Activated CD8-positive, alpha-beta memory T cell treated with anti-CD3 and anti-CD28 coated beads, Interleukin-2, amount 50 U/mL, for 24 hours (primary cell): ENCODE measurements at regions not wholly inside any gene's neighbourhood (a gene's known extent, or its start where the extent isn't known, plus 50 kb on each side); places are given as distances from the start of the nearest gene placed in this dataset.
"Not testable (repeated sequence)": the region's sequence is repeated elsewhere in the genome, so short reads cannot be mapped to it uniquely, and the experiment has no call there.

ENCODE experiments used
- DNase-seq: peaks from one replicate; pipeline ENCODE4 v3.0.0-alpha.2; 2020; ENCODE audit errors: extremely low read depth

GRCh38 chr6:11327961-11328360 lies 95.5 kb upstream of the NEDD9 start:
- no peak for DNase-seq

DNA sequence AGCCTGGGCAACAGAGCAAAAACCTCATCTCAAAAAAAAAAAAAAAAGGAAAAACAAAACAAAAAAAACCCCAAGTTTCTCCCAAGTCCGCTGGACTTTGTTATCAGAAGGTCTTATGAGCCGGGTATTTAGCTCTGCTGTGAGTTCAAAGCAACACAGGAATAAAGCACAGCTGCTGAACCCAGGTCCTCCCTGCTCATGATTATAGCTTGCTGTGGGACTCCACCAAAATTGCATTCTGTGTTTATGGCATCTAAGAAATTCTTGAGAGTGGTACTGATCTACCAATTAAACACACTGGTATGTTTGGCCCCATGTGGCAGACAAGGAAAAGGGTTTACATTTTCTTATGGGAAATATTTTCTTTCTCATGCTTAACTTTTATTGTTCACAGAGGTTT lies 93.6 kb upstream of the NEDD9 start:
- DNase-seq, result no peak

DNA sequence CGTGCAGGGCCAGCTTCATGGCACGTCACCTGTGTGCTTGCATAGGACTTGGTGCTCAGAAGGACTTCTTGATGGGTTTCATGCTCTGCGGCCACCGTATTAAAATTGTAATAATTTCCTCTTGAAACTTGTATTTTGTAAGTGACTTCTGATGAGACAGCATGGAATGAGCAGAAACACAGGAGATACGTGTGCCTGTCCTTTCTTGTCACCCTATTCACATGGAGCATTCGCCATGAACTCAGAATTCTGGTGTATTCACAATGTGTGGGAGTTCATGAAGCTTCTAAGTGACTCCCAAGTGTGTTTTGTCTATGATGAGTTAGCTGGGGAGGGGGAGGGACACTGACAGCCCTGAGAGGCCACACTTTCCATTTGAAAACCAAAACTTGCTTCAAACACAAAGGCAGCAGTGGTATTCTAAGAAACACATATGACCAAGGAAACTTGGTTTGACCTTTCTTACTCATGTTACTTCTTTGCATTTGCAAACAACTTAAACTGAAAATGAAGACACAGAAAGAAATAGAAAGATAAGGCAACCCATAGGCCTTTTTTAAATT lies 92.1 kb upstream of the NEDD9 start:
- DNase-seq, result peak; percentile 31

DNA sequence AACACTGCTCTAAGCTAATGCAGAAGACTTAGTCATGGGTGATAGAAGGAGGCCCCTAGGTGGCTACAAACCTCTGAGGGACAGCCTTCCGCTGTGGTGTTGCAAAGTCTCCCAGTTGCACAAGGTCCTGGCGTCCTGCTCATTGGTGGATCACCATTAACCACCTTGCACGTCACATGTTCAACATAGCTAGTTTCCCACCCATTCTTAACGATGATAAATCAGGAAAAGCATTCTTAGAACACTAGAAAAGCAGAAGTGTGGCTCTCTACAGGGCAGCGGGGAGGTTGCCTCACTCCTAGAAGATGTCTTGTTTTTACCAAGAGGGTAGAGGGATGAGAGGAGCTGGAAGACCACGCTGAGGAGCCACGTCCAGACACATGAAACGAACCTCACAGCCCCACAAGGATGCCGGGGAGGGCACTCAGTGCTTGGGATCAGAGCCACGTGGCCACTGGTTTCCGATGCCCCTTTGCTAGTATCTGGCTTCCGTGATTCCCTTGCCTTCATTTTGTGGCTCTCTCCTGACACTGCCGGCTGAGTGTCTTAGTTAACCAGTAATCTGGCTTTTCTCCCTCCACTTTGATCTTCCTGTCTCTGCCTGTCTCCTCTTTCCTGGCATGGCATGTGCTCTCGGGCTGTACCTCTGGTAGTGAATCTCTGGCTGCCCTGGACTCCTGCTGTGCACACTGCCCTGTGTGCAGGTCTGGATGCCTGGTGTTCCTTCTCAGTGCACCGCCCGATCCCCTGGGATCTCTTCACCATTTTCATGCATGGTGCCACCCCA lies 91.4 kb upstream of the NEDD9 start:
- DNase-seq, result no peak

DNA sequence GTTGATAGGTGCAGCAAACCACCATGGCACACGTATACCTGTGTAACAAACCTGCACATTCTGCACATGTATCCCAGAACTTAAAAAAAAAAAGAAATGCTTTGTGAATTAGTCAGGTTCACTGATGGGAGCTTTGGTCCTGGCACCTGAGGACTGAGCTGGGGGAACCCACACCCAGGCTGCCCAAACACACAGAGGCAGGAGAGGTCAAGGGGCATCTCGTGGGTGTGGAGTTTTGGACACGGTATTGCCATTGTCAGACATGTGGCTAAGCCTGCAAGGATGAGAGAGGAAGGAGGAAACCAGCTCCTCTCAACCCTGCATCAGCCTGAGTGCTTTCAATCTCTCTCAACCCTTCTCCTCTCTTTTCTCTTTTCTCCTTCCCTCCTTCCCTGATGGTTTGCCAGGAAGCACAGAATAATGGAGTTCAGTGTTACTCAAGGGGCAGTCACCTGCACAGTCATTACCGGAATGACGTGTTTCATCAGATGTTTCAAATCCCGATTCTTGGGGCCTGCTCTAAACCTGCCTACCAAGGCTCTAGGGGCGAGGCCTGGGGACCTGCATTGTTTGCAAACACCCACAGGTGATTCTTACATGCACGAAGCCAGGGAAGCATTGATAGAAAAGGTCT lies 89.9 kb upstream of the NEDD9 start:
- no peak for DNase-seq

GRCh38 chr6:11320914-11321597 lies 88.6 kb upstream of the NEDD9 start:
- no peak for DNase-seq

GRCh38 chr6:11318835-11319813 lies 86.7 kb upstream of the NEDD9 start:
- no peak for DNase-seq

DNA sequence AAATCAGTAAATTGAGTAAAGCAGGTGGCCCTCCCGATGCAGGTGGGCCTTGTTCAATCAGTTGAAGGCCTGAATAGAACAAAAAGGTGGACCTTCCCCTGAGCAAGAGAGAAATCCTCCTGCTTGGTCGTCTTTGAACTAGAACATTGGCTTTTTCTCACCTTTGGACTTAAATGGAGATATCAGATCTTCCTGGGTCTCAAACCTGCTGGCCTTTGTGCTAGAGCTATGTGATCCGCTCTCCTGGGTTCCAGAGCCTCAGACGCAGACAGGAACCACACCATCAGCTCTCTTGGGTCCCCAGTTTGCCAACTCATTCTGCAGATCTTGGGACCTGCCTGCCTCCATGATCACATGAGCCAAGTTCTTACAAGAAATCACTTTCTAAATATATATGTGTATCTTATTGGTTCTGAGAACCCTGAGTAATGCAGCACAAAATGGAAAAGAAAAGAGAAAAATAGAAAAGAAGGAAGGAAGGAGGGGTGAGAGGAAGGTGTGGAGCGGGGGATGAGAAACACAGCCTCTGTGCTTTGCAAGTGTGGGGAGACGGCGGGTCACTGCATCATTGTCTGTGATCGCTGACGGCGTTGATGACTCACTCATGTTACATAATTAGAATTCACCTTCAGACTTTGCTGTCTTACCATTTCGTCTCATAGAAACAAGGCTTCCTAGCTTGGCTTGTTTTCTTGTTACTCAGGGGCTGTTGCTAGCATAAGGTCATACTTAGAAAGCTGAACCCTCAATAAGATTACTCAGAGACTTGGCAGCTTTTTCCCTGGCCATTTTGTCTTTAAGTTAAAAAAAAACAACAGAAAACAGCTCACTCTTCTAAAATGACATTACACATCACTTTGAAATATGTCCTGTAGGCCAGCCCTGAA lies 85.7 kb upstream of the NEDD9 start:
- DNase-seq, result peak; percentile 58

GRCh38 chr6:11315743-11316437 lies 83.4 kb upstream of the NEDD9 start:
- DNase-seq, result no peak

- no peak for DNase-seq
Observed at GRCh38 chr6:11313207-11313606, 80.7 kb upstream of the NEDD9 start.

GRCh38 chr6:11311970-11312369 lies 79.5 kb upstream of the NEDD9 start:
- DNase-seq, result no peak

DNA sequence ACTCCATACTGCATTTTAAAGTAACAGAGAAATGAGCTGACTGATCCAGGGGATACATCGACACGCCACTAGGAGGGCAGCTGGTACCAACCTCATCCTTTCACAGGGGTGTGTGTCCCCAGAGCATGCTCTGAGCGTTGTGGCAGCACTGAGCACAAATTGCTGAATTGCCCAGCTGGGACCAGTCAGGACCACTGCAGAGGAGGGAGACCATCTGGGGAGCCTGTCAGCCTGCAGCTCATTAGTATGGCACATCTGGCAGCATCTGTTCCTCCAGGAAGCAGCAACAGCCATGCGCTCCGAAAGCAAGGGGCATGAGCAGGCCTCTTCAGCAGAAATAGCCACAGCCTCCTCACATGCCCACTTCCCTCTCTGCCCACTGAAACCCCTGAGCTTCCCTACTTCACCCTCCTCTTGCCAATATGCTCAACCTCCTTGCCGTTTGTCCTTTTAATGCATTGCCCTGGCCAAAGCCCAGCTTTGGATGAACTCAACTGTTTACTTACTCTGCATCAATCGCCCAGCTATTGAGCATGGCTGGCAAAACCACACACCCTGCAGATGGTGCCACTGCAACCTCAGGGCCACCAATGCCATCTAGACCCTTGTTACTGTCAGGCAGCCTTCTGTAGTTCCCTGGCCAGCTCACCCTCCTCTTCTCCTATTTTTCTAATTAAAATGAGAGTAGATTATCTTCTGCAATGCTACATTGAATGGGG lies 77.6 kb upstream of the NEDD9 start:
- no peak for DNase-seq

DNA sequence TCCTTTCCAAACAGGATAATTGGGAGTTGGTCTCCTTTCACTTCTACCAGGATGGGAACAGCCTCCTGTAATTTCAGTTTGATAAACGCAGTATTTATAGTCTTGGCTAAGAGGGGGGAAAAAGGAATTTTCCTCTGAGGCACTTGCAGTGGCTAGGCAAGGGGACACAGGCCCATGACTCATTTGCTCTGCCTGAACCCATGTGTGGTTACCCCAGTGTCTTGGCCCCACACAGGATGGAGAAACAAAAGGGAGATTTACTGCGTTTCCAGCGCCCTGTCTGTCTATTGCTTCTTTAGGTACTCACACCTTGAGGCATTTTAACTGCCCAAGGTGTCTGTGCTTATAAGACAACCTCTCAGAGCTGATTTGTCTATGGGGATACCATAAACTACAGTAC lies 74.8 kb upstream of the NEDD9 start:
- no peak for DNase-seq

DNA sequence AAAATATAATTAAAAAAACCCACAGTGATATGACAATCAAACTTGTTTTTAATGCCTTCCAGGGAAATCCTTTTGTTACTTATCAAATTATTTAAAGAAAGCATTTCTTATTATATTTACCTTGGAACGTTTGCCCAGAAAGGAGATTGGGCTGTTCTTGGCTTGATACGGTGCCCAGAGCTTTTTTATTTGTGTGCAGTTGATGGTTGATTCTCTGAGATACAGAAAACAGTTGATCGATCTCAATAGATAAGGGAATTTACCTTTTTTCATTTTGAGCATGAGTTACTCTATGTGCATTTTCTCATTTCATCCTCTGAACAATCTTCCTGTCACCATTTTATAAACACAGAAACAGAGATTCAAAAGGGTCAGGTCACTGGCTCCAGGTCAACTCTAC lies 72.5 kb upstream of the NEDD9 start:
- DNase-seq, result no peak

GRCh38 chr6:11299876-11300428 lies 67.5 kb upstream of the NEDD9 start:
- DNase-seq, result not testable (repeated sequence)

GRCh38 chr6:11299421-11299784 lies 66.9 kb upstream of the NEDD9 start:
- not testable (repeated sequence) for DNase-seq

DNA sequence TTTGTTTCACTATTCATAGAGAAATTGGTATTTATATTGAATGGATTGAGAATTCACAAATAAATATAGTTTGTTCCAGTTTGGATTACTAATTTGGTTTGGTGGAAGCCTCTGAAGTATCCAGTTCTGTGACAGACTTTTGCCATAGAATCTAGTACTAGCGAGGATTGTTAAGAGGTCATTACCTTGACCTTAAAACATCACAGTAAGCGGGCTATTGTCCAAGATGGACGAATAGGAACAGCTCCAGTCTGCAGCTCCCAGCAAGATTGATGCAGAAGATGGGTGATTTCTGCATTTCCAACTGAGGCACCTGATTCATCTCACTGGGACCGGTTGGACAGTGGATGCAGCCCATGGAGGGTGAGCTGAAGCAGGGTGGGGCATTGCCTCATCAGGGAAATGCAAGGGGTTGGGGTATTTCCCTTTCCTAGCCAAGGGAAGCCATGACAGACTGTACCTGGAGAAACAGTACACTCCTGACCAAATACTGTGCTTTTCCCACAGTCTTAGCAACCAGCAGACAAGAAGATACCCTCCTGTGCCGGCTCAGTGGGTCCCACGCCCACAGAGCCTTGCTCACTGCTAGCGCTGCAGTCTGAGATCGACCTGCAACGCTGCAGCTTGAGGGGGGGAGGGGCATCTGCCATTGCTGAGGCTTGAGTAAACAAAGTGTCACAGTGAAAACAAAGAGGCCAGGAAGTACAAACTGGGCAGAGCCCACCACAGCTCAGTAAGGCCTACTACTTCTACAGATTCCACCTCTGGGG lies 66.4 kb upstream of the NEDD9 start:
- no peak for DNase-seq

GRCh38 chr6:11297376-11297729 lies 64.9 kb upstream of the NEDD9 start:
- DNase-seq, result no peak
